ENCODE measurements at regions not wholly inside any gene's neighbourhood (a gene's known extent, or its start where the extent isn't known, plus 50 kb on each side); places are given as distances from the start of the nearest gene placed in this dataset.

GRCh38 chr5:60366489-60366888 lies 333.5 kb downstream of the DEPDC1B start:
- H3K9ac ChIP-seq (ENCODE audit: insufficient read depth, low read length) = no peak overlapping the region
- no peaks in the 10 kb centered on the region for H4K20me1 ChIP-seq (ENCODE audit: control insufficient read depth, extremely low read depth, insufficient read depth, low read length)
- TF ChIP-seq EZH2 (IDR thresholded peaks at IDR 0.05; ENCODE audit: low read length, missing control alignments) (no peak), CTCF (conservative IDR thresholded peaks at IDR 0.05 in 1 of 2, IDR thresholded peaks at IDR 0.05 in 1 of 2; ENCODE audit: low read depth in 1 of 2, low read length in 2 of 2) (no peak)
- no peak overlapping the region for H3K4me2 ChIP-seq (ENCODE audit: extremely low read depth, insufficient read depth, low read length)
- H2AFZ ChIP-seq (ENCODE audit: low read length) = no peak overlapping the region
- peak in 1 of 2 donors; percentile 12 for DNase-seq (ENCODE audit: low read depth in 2 of 2)
- H3K27ac ChIP-seq (ENCODE audit: insufficient read depth, low read length) = no peak overlapping the region
- H3K9me3 ChIP-seq (ENCODE audit: control insufficient read depth, insufficient read depth, low read depth, low read length) = no peaks in the 10 kb centered on the region
- no peaks in the 10 kb centered on the region for H3K79me2 ChIP-seq (ENCODE audit: control insufficient read depth, insufficient read depth, low read length)
- no peak overlapping the region for H3K4me3 ChIP-seq (replicated peaks in 1 of 4; ENCODE audit: control extremely low read depth in 1 of 4, insufficient read depth in 1 of 4, low read depth in 3 of 4, low read length in 4 of 4)
- H3K36me3 ChIP-seq (ENCODE audit: control insufficient read depth, insufficient read depth, low read length) = no peaks in the 10 kb centered on the region
- H3K27me3 ChIP-seq (ENCODE audit: control insufficient read depth, insufficient read depth, low read length) = no peaks in the 10 kb centered on the region
- no peaks in the 10 kb centered on the region for H3K4me1 ChIP-seq (ENCODE audit: control insufficient read depth, extremely low read depth, insufficient read depth, low read length)

- H3K9me3 ChIP-seq (ENCODE audit: control insufficient read depth, insufficient read depth, low read depth, low read length) = no peaks in the 10 kb centered on the region
- H3K9ac ChIP-seq (ENCODE audit: insufficient read depth, low read length) = no peak overlapping the region
- H4K20me1 ChIP-seq (ENCODE audit: control insufficient read depth, extremely low read depth, insufficient read depth, low read length) = no peaks in the 10 kb centered on the region
- no peaks in the 10 kb centered on the region for H3K27me3 ChIP-seq (ENCODE audit: control insufficient read depth, insufficient read depth, low read length)
- no peaks in the 10 kb centered on the region for H3K4me1 ChIP-seq (ENCODE audit: control insufficient read depth, extremely low read depth, insufficient read depth, low read length)
- H3K4me3 ChIP-seq (replicated peaks in 1 of 4; ENCODE audit: control extremely low read depth in 1 of 4, insufficient read depth in 1 of 4, low read depth in 3 of 4, low read length in 4 of 4) = no peak overlapping the region
- TF ChIP-seq EZH2 (IDR thresholded peaks at IDR 0.05; ENCODE audit: low read length, missing control alignments) (no peak), CTCF (conservative IDR thresholded peaks at IDR 0.05 in 1 of 2, IDR thresholded peaks at IDR 0.05 in 1 of 2; ENCODE audit: low read depth in 1 of 2, low read length in 2 of 2) (no peak)
- no peaks in the 10 kb centered on the region for H3K36me3 ChIP-seq (ENCODE audit: control insufficient read depth, insufficient read depth, low read length)
- no peaks in the 10 kb centered on the region for H3K79me2 ChIP-seq (ENCODE audit: control insufficient read depth, insufficient read depth, low read length)
- H2AFZ ChIP-seq (ENCODE audit: low read length) = no peak overlapping the region
- H3K27ac ChIP-seq (ENCODE audit: insufficient read depth, low read length) = no peak overlapping the region
- no peak overlapping the region for H3K4me2 ChIP-seq (ENCODE audit: extremely low read depth, insufficient read depth, low read length)
- DNase-seq (ENCODE audit: low read depth in 2 of 2) = no peak
Observed at GRCh38 chr5:60365001-60365400, 335.0 kb downstream of the DEPDC1B start.

GRCh38 chr5:60362158-60362557 lies 337.8 kb downstream of the DEPDC1B start:
- no peaks in the 10 kb centered on the region for H3K36me3 ChIP-seq (ENCODE audit: control insufficient read depth, insufficient read depth, low read length)
- peak in 1 of 2 donors; percentile 36 for DNase-seq (ENCODE audit: low read depth in 2 of 2)
- H3K79me2 ChIP-seq (ENCODE audit: control insufficient read depth, insufficient read depth, low read length) = no peaks in the 10 kb centered on the region
- H3K9ac ChIP-seq (ENCODE audit: insufficient read depth, low read length) = no peak overlapping the region
- no peak overlapping the region for H2AFZ ChIP-seq (ENCODE audit: low read length)
- H3K4me3 ChIP-seq (replicated peaks in 1 of 4; ENCODE audit: control extremely low read depth in 1 of 4, insufficient read depth in 1 of 4, low read depth in 3 of 4, low read length in 4 of 4) = no peak overlapping the region
- H3K27me3 ChIP-seq (ENCODE audit: control insufficient read depth, insufficient read depth, low read length) = no peaks in the 10 kb centered on the region
- H3K4me1 ChIP-seq (ENCODE audit: control insufficient read depth, extremely low read depth, insufficient read depth, low read length) = no peaks in the 10 kb centered on the region
- H4K20me1 ChIP-seq (ENCODE audit: control insufficient read depth, extremely low read depth, insufficient read depth, low read length) = no peaks in the 10 kb centered on the region
- TF ChIP-seq CTCF (conservative IDR thresholded peaks at IDR 0.05 in 1 of 2, IDR thresholded peaks at IDR 0.05 in 1 of 2; ENCODE audit: low read depth in 1 of 2, low read length in 2 of 2) (no peak), EZH2 (IDR thresholded peaks at IDR 0.05; ENCODE audit: low read length, missing control alignments) (no peak)
- H3K9me3 ChIP-seq (ENCODE audit: control insufficient read depth, insufficient read depth, low read depth, low read length) = no peaks in the 10 kb centered on the region
- H3K27ac ChIP-seq (ENCODE audit: insufficient read depth, low read length) = no peak overlapping the region
- no peak overlapping the region for H3K4me2 ChIP-seq (ENCODE audit: extremely low read depth, insufficient read depth, low read length)
